Hepatocyte (in vitro differentiated cells): ENCODE measurements at regions not wholly inside any gene's neighbourhood (a gene's known extent, or its start where the extent isn't known, plus 50 kb on each side); places are given as distances from the start of the nearest gene placed in this dataset.
"Not testable (repeated sequence)": the region's sequence is repeated elsewhere in the genome, so short reads cannot be mapped to it uniquely, and the experiment has no call there.

ENCODE experiments used
- EZH2phosphoT487 ChIP-seq: fragments of 200-600 bp; sonication (generic); IDR thresholded peaks from one replicate; pipeline ENCODE4 v1.6.1; 2018; ENCODE audit warnings: antibody characterized with exemption, mild to moderate bottlenecking, low read depth, moderate library complexity; ENCODE audit not compliant: unreplicated experiment, severe bottlenecking
- TF ChIP-seq, protein P1 (sequence below): fragments of 200-600 bp; sonication (generic); IDR thresholded peaks from 2 replicates; pipeline ENCODE4 v1.5.1; 2016; ENCODE audit warnings: antibody characterized with exemption, mild to moderate bottlenecking; ENCODE audit not compliant: poor library complexity

DNA sequence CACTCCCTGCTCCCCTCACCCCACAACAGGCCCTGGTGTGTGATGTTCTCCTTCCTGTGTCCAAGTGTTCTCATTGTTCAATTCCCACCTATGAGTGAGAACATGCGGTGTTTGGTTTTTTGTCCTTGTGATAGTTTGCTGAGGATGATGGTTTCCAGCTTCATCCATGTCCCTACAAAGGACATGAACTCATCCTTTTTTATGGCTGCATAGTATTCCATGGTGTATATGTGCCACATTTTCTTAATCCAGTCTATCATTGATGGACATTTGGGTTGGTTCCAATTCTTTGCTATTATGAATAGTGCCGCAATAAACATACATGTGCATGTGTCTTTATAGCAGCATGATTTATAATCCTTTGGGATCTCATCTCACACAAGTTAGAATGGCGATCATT is 101.5 kb upstream of the NGF start:
- TF ChIP-seq, protein P1, sequence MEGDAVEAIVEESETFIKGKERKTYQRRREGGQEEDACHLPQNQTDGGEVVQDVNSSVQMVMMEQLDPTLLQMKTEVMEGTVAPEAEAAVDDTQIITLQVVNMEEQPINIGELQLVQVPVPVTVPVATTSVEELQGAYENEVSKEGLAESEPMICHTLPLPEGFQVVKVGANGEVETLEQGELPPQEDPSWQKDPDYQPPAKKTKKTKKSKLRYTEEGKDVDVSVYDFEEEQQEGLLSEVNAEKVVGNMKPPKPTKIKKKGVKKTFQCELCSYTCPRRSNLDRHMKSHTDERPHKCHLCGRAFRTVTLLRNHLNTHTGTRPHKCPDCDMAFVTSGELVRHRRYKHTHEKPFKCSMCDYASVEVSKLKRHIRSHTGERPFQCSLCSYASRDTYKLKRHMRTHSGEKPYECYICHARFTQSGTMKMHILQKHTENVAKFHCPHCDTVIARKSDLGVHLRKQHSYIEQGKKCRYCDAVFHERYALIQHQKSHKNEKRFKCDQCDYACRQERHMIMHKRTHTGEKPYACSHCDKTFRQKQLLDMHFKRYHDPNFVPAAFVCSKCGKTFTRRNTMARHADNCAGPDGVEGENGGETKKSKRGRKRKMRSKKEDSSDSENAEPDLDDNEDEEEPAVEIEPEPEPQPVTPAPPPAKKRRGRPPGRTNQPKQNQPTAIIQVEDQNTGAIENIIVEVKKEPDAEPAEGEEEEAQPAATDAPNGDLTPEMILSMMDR = not testable (repeated sequence)
- TF ChIP-seq EZH2phosphoT487 = not testable (repeated sequence)
